ENCODE measurements at regions not wholly inside any gene's neighbourhood (a gene's known extent, or its start where the extent isn't known, plus 50 kb on each side); places are given as distances from the start of the nearest gene placed in this dataset.
A peak's percentile ranks its signal among the peaks of the same experiment; 100 is the strongest.

- TF ChIP-seq, protein P1, sequence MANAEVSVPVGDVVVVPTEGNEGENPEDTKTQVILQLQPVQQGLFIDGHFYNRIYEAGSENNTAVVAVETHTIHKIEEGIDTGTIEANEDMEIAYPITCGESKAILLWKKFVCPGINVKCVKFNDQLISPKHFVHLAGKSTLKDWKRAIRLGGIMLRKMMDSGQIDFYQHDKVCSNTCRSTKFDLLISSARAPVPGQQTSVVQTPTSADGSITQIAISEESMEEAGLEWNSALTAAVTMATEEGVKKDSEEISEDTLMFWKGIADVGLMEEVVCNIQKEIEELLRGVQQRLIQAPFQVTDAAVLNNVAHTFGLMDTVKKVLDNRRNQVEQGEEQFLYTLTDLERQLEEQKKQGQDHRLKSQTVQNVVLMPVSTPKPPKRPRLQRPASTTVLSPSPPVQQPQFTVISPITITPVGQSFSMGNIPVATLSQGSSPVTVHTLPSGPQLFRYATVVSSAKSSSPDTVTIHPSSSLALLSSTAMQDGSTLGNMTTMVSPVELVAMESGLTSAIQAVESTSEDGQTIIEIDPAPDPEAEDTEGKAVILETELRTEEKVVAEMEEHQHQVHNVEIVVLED (CRISPR knock-in tag; IDR thresholded peaks at IDR 0.05), result no peak
- TF ChIP-seq HNRNPK (IDR thresholded peaks at IDR 0.05; ENCODE audit: low read depth, low read length, poor library complexity, severe bottlenecking) (no peak), POLR2G (IDR thresholded peaks at IDR 0.05; ENCODE audit: low read depth, low read length) (peak; percentile 41; the same call in 1 of the 2 replicates)
These were observed 65.9 kb upstream of the LCTL start (continued) for GRCh38 chr15:66631616-66632263.

DNA sequence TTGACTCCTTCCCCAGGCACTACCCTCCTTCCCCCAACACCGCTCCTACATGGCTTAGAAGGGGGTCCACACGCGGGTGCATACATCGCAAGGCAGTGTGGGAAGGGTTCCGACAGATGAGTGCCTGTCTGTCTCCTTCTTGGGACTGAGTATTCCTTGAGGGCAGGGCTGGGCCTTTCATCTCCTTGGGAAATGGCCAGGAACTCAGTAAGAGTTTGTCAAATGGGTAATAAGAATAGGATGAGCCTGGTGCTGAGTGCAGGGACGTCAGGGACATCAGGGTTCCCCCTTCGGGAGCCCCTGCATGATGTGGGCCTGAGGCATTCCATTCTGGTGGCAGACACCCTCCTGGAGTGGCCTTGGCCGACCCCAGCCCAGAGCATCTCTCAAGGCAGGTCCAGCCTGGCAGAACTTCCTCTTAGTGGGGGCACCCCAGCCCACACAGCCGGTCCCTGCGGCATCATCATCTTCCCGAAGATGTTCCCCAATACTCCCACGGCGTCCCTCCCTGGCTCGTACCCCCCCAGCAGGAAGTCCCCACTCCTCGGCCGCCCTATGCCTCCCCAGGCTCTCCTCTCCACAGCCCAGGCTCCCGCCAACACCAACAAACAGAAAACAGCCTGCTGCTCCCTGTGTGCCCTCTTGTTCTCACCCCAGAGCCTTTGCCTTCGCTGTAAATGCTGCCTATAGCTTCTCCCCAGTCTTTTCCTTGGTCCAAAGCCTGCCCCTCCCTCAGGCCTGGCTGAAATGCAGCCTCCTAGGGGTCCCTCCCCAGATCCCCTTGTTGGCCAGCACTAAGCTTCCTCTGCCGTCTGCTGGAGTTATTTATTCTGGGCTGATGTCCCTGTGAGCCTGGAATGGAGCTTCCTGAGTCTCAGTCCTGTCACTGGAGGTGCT lies 67.5 kb upstream of the LCTL start:
- WGBS (ENCODE audit: insufficient coverage, low coverage, missing lambda C conversion rate), result 86% methylated on average over 14 of the region's 19 CpGs
- H3K9me1 ChIP-seq (ENCODE audit: control insufficient read depth, insufficient read depth, low read length), result peaks cover 5% of the 10 kb centered on the region
- intact Hi-C loops (cut with micrococcal nuclease), result no loop called here
- in situ Hi-C loops (cut with MboI), result no loop called here
- H3K27ac ChIP-seq (ENCODE audit: extremely low read depth, low read depth, low read length), result no peak overlapping the region
- H3K4me3 ChIP-seq, result no peak overlapping the region
- H3K4me1 ChIP-seq (replicated peaks in 1 of 2; ENCODE audit: control insufficient read depth in 2 of 2, insufficient read depth in 2 of 2, low read length in 2 of 2), result peaks cover 47 to 68% of the 10 kb centered on the region in 2 experiments
- DNase-seq (ENCODE audit: extremely low read depth in 1 of 4, low spot score in 3 of 4) (no peak), FAIRE-seq (no peak), ATAC-seq (no peak)
- peak overlapping the region in 1 of 2 experiments; percentile 51; a peak in 2 of 4 replicates for H3K9ac ChIP-seq (ENCODE audit: insufficient read depth in 1 of 2, low read depth in 2 of 2, low read length in 2 of 2)
- H2AFZ ChIP-seq (ENCODE audit: low read depth, low read length), result no peak overlapping the region
- H3K4me2 ChIP-seq (ENCODE audit: insufficient read depth, low read length), result no peak overlapping the region
- H3K27me3 ChIP-seq (ENCODE audit: control insufficient read depth in 2 of 2, insufficient read depth in 2 of 2, low read length in 2 of 2), result no peaks in the 10 kb centered on the region
- peaks cover 94% of the 10 kb centered on the region for H3K79me2 ChIP-seq (ENCODE audit: control insufficient read depth, insufficient read depth, low read length)
- BruUV-seq (replicated peaks), result no TSS peak
- H3K36me3 ChIP-seq (ENCODE audit: control insufficient read depth, insufficient read depth, low read length), result peaks cover 47% of the 10 kb centered on the region
- H3K9me3 ChIP-seq (replicated peaks; ENCODE audit: control insufficient read depth, insufficient read depth, low read depth, low read length), result no peaks in the 10 kb centered on the region
- ChIA-PET POLR2A (interaction anchor here (0.6 to 1.7 kb wide), 4 partner anchors 9 to 115 kb away, joined by 3 to 9 read pairs (median 4); no protein-coding TSS in a partner anchor), CTCF (ENCODE audit: low intra/inter-chr PET ratio) (no interaction called here)
- peaks cover 31% of the 10 kb centered on the region for H4K20me1 ChIP-seq (replicated peaks; ENCODE audit: control insufficient read depth, insufficient read depth, low read length)
- TF ChIP-seq GTF2F1 (IDR thresholded peaks at IDR 0.05; ENCODE audit: low read depth, low read length) (no peak), DLX4 (CRISPR knock-in tag; IDR thresholded peaks at IDR 0.05) (no peak), ZBTB1 (CRISPR knock-in tag; IDR thresholded peaks at IDR 0.05; ENCODE audit: borderline replicate concordance, low read depth) (no peak), TCFL5 (CRISPR knock-in tag; conservative IDR thresholded peaks at IDR 0.05) (no peak), RBM15 (IDR thresholded peaks at IDR 0.05; ENCODE audit: insufficient read depth, low read length) (no peak), MED1 (CRISPR knock-in tag; IDR thresholded peaks at IDR 0.05; ENCODE audit: borderline replicate concordance) (no peak), CBX3 (IDR thresholded peaks at IDR 0.05; ENCODE audit: borderline replicate concordance in 1 of 2, low read length in 2 of 2) (no peak), KLF6 (CRISPR knock-in tag; IDR thresholded peaks at IDR 0.05; ENCODE audit: borderline replicate concordance) (no peak), MYC (IDR thresholded peaks at IDR 0.05; ENCODE audit: low read depth, low read length) (no peak), MYC (CRISPR knock-in tag; IDR thresholded peaks at IDR 0.05; ENCODE audit: borderline replicate concordance, low read depth) (no peak), ZFX (CRISPR knock-in tag; IDR thresholded peaks at IDR 0.05) (no peak)
- TF ChIP-seq, protein P2, sequence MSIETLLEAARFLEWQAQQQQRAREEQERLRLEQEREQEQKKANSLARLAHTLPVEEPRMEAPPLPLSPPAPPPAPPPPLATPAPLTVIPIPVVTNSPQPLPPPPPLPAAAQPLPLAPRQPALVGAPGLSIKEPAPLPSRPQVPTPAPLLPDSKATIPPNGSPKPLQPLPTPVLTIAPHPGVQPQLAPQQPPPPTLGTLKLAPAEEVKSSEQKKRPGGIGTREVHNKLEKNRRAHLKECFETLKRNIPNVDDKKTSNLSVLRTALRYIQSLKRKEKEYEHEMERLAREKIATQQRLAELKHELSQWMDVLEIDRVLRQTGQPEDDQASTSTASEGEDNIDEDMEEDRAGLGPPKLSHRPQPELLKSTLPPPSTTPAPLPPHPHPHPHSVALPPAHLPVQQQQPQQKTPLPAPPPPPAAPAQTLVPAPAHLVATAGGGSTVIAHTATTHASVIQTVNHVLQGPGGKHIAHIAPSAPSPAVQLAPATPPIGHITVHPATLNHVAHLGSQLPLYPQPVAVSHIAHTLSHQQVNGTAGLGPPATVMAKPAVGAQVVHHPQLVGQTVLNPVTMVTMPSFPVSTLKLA (conservative IDR thresholded peaks at IDR 0.05), result no peak

Measured in K562 (cell line).